GM18868 (cell line): ENCODE measurements at regions not wholly inside any gene's neighbourhood (a gene's known extent, or its start where the extent isn't known, plus 50 kb on each side); places are given as distances from the start of the nearest gene placed in this dataset.
"Not testable (repeated sequence)": the region's sequence is repeated elsewhere in the genome, so short reads cannot be mapped to it uniquely, and the experiment has no call there.

Source experiments
- ATAC-seq: cut with Tn5 transposase; IDR thresholded peaks from one replicate; pipeline ENCODE4 v1.9.1; 2021; ENCODE audit warnings: mild to moderate bottlenecking, moderate library complexity; ENCODE audit not compliant: unreplicated experiment

GRCh38 chr6:122145246-122145645, 254.2 kb upstream of the HSF2 start:
- no peak for ATAC-seq

- ATAC-seq: no peak
These were observed 253.7 kb upstream of the HSF2 start for GRCh38 chr6:122145741-122146240.

DNA sequence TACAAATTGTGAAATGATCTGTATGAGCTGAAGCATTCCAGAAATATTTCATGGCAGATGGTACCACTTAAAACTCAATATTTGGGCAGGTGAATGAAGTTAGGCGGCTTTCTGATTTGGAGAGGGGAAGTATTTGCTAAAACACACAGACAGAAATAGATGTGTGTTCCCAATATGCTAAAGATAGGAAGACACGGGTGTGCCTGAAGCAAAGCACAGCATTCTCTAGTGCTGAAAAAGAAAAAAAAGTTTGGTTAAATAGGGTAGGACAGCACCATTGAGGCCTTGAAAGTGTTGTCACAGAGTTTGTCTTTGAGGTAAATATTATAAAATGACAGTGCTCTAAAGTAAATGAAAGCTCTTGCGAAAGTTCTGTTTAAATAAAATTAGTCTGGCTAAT, 252.2 kb upstream of the HSF2 start:
- ATAC-seq: no peak

DNA sequence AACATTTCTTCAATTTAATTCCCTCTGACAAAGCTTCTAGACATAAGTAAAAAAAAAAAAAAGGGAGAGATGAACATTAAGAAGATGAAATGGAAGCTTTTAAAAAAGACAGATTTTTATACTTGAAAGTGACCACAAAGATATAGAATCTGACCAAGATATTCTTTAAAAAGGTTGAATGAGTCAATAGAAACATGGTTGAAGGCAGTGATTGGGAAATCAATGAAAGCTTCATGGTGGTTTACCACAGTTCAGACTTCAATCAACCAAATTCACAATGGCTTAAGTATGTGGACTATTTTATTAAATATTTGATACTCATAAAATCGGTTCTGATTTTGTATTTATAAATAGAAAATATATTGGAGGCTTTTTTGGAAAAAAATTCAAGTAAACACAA, 248.4 kb upstream of the HSF2 start:
- ATAC-seq: no peak

GRCh38 chr6:122151763-122152162, 247.7 kb upstream of the HSF2 start:
- no peak for ATAC-seq

DNA sequence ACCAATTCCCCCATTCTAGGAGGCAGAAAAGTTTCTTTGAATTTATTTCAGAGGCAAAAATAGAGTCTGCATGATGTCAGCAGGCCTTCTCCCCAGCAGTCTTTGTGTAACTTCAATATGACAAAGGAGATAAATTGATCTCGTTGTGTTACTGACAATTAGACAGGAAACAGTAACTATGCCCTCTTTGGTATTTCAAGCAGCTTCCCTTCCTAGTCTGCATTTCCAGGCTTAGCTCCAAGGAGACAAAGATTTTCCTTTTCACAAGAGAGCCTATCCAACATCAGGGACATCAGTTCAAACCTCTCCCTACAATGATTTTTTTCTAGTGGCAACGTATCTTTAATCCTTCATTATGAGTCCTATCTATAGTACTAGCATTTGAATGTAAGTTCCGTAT, 245.9 kb upstream of the HSF2 start:
- ATAC-seq: no peak

- ATAC-seq: no peak
These were observed 245.3 kb upstream of the HSF2 start for GRCh38 chr6:122154155-122154554.

GRCh38 chr6:122154912-122155575, 244.4 kb upstream of the HSF2 start:
- ATAC-seq: no peak

DNA sequence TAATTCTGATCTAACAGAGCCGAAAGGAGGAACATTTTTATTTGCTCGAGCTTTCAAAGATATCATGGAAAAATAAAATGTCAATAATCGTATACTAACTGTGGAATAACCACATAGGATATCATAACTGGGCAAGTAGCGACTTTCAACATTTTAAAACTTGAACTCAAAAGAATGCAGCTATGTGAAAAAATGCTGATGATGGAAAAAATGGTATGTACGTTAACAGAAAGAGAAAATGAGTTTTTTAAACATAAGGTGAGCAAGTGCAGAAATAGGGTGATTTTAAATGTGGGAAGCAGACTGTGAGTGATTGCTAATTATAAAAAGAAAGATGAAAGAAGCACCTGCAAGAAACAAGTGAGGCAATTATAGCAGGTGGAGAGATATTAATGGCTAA, 238.3 kb upstream of the HSF2 start:
- ATAC-seq: no peak

DNA sequence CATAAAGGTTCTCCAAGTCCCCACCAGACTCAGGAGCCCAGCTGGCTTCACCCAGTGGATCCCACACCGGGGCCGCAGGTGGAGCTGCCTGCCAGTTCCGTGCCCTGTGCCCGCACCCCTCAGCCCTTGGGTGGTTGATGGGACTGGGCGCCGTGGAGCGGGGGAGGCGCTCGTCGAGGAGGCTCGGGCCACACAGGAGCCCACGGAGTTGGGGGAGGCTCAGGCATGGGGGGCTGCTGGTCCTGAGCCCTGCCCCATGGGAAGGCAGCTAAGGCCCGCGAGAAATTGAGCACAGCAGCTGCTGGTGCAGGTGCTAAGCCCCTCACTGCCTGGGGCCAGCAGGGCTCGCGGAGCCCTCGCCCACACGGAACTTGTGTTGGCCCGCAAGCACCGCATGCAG, 234.4 kb upstream of the HSF2 start:
- no peak for ATAC-seq

DNA sequence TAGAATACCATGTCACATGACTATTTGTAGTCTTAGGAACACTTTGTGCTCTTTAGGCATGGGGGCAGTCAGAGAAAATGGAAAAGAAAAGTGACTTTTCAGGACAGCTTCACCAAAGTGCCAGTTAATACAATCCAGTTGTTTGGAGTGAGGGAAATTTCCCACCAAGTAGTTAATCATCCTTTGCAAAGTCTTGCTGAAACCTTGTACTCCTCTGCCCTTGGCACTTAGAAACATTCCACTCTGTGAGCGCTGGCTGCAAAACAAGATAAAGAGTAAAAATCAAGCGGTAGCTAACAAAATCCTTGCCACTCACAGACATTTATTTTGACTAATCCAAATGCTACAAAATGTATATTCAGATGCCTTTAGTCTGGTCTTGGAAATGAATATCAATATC, 229.2 kb upstream of the HSF2 start:
- no peak for ATAC-seq

GRCh38 chr6:122178988-122179387, 220.5 kb upstream of the HSF2 start:
- ATAC-seq: no peak

GRCh38 chr6:122180132-122180531, 219.3 kb upstream of the HSF2 start:
- no peak for ATAC-seq

GRCh38 chr6:122182061-122182460, 217.4 kb upstream of the HSF2 start:
- ATAC-seq: no peak

- no peak for ATAC-seq
These were observed 215.0 kb upstream of the HSF2 start for GRCh38 chr6:122184401-122184827.

GRCh38 chr6:122185458-122185857, 214.0 kb upstream of the HSF2 start:
- ATAC-seq: not testable (repeated sequence)

DNA sequence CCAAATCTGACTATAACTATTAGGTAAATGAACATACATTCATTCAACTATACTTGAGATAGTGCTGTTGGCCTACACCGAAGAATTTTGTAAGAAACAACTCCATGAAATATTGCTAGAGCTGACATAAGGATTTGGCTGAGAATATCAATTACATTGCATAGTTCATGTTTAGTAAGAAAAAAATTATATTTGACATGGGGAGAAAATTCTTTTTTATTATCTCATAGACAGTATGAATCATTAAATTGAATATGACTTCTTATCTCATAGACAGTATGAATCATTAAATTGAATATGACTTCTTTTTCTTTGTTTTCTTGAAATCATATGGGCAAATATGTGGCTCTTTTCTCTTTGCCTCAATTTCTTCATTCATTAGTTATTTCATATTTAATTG, 212.3 kb upstream of the HSF2 start:
- no peak for ATAC-seq

- ATAC-seq: no peak
These were observed 200.5 kb upstream of the HSF2 start for GRCh38 chr6:122198922-122199321.

DNA sequence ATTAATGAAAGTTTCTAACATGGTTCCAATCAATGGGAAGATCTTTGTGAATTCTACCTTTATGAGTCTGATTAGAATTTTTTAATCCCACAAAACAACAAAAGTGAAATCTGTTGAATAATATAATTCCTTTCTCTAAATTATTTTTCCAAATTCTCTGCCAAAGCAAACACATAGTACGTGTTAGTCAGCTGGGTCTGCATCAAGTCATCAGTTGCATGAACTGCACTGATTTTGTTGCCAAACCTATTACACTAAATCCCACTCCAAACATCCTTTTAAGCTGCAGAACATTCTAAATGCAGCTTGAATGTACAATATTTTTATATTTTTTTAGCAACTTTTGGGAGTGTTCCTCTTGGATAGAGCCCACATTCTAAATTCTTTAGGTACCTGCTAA, 199.0 kb upstream of the HSF2 start:
- ATAC-seq: no peak

DNA sequence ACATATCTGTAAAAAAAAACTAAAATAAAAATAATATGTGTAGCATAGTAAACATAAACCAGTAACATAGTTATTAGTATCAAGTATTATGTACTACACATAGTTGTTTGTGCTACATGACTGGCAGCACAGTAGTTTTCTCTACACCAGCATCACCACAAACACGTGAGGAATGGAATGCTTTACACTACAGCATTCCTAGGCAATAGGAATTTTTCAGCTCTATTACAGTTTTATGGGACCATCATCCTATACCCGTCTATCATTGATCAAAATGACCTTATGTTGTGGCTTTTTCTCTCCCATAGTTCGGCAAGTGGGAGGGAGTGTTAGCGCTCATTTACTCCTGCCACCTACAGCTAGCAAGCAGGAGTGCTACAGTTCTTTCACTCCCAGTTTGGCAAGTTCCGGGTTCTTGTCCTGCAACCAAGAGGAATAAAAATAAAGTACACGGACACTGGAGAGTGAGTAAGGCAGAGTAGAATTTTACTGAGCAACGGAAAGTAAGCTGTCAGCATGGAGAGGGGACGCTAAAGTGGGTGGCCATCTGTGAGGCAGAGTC, 196.8 kb upstream of the HSF2 start:
- ATAC-seq: no peak

DNA sequence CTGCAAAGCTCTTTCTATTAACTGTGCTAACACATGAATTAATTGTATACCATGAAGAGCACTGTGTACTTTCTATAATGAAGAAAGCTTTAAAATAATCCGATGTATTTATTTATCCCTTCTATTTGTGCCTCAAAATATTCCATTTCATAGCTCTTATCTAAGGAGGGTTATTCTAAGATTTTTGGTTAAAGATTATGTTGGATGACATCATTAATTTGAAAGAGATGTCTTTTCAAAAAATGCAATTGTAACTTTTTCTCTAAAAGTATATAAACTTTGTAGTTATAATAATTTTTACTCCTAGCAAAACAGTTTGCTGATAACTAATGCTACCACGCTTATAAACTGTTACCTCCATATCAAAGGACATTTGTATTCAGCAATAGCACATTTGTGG, 192.4 kb upstream of the HSF2 start:
- no peak for ATAC-seq

DNA sequence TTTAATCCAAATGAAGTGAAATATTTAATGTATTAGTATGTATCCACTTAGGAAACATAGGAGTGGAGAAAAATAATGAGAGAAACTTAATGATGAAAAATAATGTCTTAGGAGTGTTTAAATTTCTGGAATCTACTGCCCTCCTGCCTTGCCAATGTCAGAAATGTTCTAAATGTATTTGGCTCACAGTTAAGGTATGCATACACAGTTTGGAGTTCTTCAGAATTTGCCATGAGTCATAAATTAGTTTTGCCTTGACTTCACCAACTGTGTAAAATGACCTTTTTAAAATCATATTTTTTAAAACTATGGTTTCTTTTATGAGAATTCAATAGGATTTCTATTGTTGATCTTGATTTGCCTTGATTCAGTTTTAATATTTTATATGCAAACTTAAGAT, 191.7 kb upstream of the HSF2 start:
- no peak for ATAC-seq
